ENCODE measurements at regions not wholly inside any gene's neighbourhood (a gene's known extent, or its start where the extent isn't known, plus 50 kb on each side); places are given as distances from the start of the nearest gene placed in this dataset.

GRCh38 chr5:133670336-133670735 lies 58.0 kb upstream of the FSTL4 start:
- TF ChIP-seq CTCF (IDR thresholded peaks at IDR 0.05) (no peak), POLR2A (IDR thresholded peaks at IDR 0.05) (no peak), POLR2AphosphoS5 (IDR thresholded peaks at IDR 0.05) (no peak)

All from prostate gland (tissue), 2 donors.